ENCODE measurements at regions not wholly inside any gene's neighbourhood (a gene's known extent, or its start where the extent isn't known, plus 50 kb on each side); places are given as distances from the start of the nearest gene placed in this dataset.

GRCh38 chr1:5774019-5774418 lies 218.2 kb downstream of the NPHP4 start:
- no peaks in the 10 kb centered on the region for H3K4me1 ChIP-seq (ENCODE audit: control insufficient read depth, low read length)
- TF ChIP-seq EZH2phosphoT487 (IDR thresholded peaks at IDR 0.05; ENCODE audit: borderline replicate concordance, low read length), result no peak
- no peak overlapping the region for H3K4me2 ChIP-seq (ENCODE audit: low read length)
- no peaks in the 10 kb centered on the region for H3K36me3 ChIP-seq (ENCODE audit: control insufficient read depth, low read length)
- no peaks in the 10 kb centered on the region for H3K79me2 ChIP-seq (ENCODE audit: control insufficient read depth, low read length)
- no peak overlapping the region for H3K4me3 ChIP-seq (ENCODE audit: low read length)
- H3F3A ChIP-seq (ENCODE audit: control insufficient read depth, insufficient read depth), result no peaks in the 10 kb centered on the region
- no peaks in the 10 kb centered on the region for H3K9me2 ChIP-seq (replicated peaks; ENCODE audit: control insufficient read depth, low read length)
- H4K20me1 ChIP-seq (ENCODE audit: control insufficient read depth, insufficient read depth, low read depth, low read length), result no peaks in the 10 kb centered on the region
- H3K27me3 ChIP-seq (ENCODE audit: control insufficient read depth, low read length), result no peaks in the 10 kb centered on the region
- no peaks in the 10 kb centered on the region for H3K9me3 ChIP-seq (ENCODE audit: control insufficient read depth, insufficient read depth, low read length)
- H3K27ac ChIP-seq (ENCODE audit: low read depth, low read length), result no peak overlapping the region

- no peaks in the 10 kb centered on the region for H4K20me1 ChIP-seq (ENCODE audit: control insufficient read depth, insufficient read depth, low read depth, low read length)
- H3K4me1 ChIP-seq (ENCODE audit: control insufficient read depth, low read length), result no peaks in the 10 kb centered on the region
- H3K79me2 ChIP-seq (ENCODE audit: control insufficient read depth, low read length), result no peaks in the 10 kb centered on the region
- H3K27me3 ChIP-seq (ENCODE audit: control insufficient read depth, low read length), result no peaks in the 10 kb centered on the region
- H3K4me3 ChIP-seq (ENCODE audit: low read length), result no peak overlapping the region
- H3K9me3 ChIP-seq (ENCODE audit: control insufficient read depth, insufficient read depth, low read length), result no peaks in the 10 kb centered on the region
- no peak overlapping the region for H3K27ac ChIP-seq (ENCODE audit: low read depth, low read length)
- H3K9me2 ChIP-seq (replicated peaks; ENCODE audit: control insufficient read depth, low read length), result no peaks in the 10 kb centered on the region
- TF ChIP-seq EZH2phosphoT487 (IDR thresholded peaks at IDR 0.05; ENCODE audit: borderline replicate concordance, low read length) (no peak), CTCF (IDR thresholded peaks at IDR 0.05; ENCODE audit: low read depth, low read length, poor library complexity, severe bottlenecking) (no peak)
- no peak overlapping the region for H3K4me2 ChIP-seq (ENCODE audit: low read length)
- no peaks in the 10 kb centered on the region for H3F3A ChIP-seq (ENCODE audit: control insufficient read depth, insufficient read depth)
- no peaks in the 10 kb centered on the region for H3K36me3 ChIP-seq (ENCODE audit: control insufficient read depth, low read length)
Measured at GRCh38 chr1:5771788-5772187, 220.4 kb downstream of the NPHP4 start.

GRCh38 chr1:5770981-5771765 lies 221.1 kb downstream of the NPHP4 start:
- Histone ChIP-seq H3K9me2 (replicated peaks; ENCODE audit: control insufficient read depth, low read length) (no peaks in the 10 kb centered on the region), H3K36me3 (ENCODE audit: control insufficient read depth, low read length) (no peaks in the 10 kb centered on the region), H4K20me1 (ENCODE audit: control insufficient read depth, insufficient read depth, low read depth, low read length) (no peaks in the 10 kb centered on the region), H3K9me3 (ENCODE audit: control insufficient read depth, insufficient read depth, low read length) (no peaks in the 10 kb centered on the region), H3K4me2 (ENCODE audit: low read length) (no peak overlapping the region), H3K4me1 (ENCODE audit: control insufficient read depth, low read length) (no peaks in the 10 kb centered on the region), H3K4me3 (ENCODE audit: low read length) (no peak overlapping the region), H3F3A (ENCODE audit: control insufficient read depth, insufficient read depth) (no peaks in the 10 kb centered on the region), H3K79me2 (ENCODE audit: control insufficient read depth, low read length) (no peaks in the 10 kb centered on the region), H3K27ac (ENCODE audit: low read depth, low read length) (no peak overlapping the region), H3K27me3 (ENCODE audit: control insufficient read depth, low read length) (no peaks in the 10 kb centered on the region)
- no peak for TF ChIP-seq EZH2phosphoT487 (IDR thresholded peaks at IDR 0.05; ENCODE audit: borderline replicate concordance, low read length)

- Histone ChIP-seq H3K27ac (ENCODE audit: low read depth, low read length) (no peak overlapping the region), H3K9me3 (ENCODE audit: control insufficient read depth, insufficient read depth, low read length) (no peaks in the 10 kb centered on the region), H3K27me3 (ENCODE audit: control insufficient read depth, low read length) (no peaks in the 10 kb centered on the region)
Measured at GRCh38 chr1:5769760-5770159, 222.5 kb downstream of the NPHP4 start.

More at GRCh38 chr1:5769760-5770159, 222.5 kb downstream of the NPHP4 start:
- no peak overlapping the region for H3K4me2 ChIP-seq (ENCODE audit: low read length)
- H4K20me1 ChIP-seq (ENCODE audit: control insufficient read depth, insufficient read depth, low read depth, low read length), result no peaks in the 10 kb centered on the region
- no peaks in the 10 kb centered on the region for H3K4me1 ChIP-seq (ENCODE audit: control insufficient read depth, low read length)
- no peaks in the 10 kb centered on the region for H3K9me2 ChIP-seq (replicated peaks; ENCODE audit: control insufficient read depth, low read length)
- H3F3A ChIP-seq (ENCODE audit: control insufficient read depth, insufficient read depth), result no peaks in the 10 kb centered on the region
- H3K4me3 ChIP-seq (ENCODE audit: low read length), result no peak overlapping the region
- no peaks in the 10 kb centered on the region for H3K79me2 ChIP-seq (ENCODE audit: control insufficient read depth, low read length)
- H3K36me3 ChIP-seq (ENCODE audit: control insufficient read depth, low read length), result no peaks in the 10 kb centered on the region
- no peak for TF ChIP-seq CTCF (IDR thresholded peaks at IDR 0.05; ENCODE audit: low read depth, low read length, poor library complexity, severe bottlenecking)
- TF ChIP-seq EZH2phosphoT487 (IDR thresholded peaks at IDR 0.05; ENCODE audit: borderline replicate concordance, low read length), result no peak

All from DOHH2 (cell line).